ENCODE measurements at regions not wholly inside any gene's neighbourhood (a gene's known extent, or its start where the extent isn't known, plus 50 kb on each side); places are given as distances from the start of the nearest gene placed in this dataset.
A peak's percentile ranks its signal among the peaks of the same experiment; 100 is the strongest.

DNA sequence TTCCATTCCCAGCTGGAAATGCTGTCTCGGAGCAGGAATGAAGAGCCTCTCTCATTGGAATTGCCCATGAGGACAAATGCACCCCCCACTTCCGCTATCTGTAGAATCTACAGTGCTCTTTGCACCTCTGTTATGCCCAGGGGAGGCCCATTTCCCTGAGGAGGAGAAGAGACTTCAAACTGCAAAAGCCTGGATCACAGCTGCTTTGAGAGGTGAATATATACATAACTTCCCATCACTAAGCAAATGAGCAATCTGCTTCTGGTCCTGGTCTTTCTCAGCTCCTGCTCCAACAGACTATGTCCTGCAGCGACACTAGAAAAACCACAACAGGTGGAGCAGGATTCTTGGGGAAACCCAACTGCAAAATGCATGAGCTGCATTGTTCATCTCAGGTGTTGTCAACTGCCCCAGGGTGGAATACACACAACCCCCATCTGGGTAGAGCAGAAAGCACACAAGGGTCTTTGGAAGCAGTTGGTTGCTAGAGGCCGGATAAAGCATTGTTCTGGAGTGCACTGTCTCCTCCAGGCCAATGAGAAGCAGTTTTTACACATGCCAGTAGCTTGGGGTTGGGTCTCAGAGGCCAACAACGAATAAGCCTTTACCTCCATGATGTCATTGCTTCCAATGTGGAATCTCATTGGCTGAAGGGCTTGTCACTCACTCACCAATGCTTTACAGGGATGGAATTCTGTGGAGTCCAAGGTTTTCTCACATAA is 67.7 kb upstream of the RAB4A start:
- no peaks in the 10 kb centered on the region for H3K36me3 Mint-ChIP-seq
- no peaks in the 10 kb centered on the region for H3K27me3 Mint-ChIP-seq
- H3K4me3 Mint-ChIP-seq, result no peak overlapping the region
- no peak overlapping the region for H3K27ac Mint-ChIP-seq
- H3K4me1 Mint-ChIP-seq, result peaks cover 28% of the 10 kb centered on the region
- H3K9me3 Mint-ChIP-seq, result no peaks in the 10 kb centered on the region

DNA sequence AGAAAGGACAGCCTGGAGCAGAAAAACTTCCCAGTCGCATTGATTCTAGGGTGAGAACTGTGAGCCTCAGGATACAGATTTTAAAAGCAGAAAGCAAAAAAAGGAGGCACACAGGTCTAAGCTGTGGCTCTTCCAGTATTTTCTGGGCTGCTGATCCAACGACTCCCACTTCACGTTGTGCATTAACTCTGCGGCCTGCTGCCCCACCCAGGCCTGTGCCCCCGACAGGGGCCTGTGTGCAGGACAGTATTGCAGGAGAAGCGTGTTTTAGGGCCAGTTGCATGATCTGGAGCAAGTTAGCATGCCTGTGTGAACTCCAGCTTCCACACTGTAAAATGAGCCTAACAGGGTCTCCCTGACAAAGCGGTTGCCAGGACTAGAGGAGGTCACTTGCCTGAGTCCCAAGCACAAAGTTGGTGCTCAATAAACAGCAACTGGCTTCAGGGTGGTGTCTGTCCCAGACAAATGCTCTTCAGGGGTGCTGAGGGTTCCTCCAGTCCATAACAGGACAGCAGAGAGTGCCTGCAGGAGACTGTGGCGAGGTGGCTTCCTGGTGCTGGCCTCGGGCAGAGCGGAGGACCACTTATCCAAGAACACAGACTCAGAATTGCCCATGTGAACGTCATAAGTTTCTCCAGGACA is 66.8 kb upstream of the RAB4A start:
- no peaks in the 10 kb centered on the region for H3K27me3 Mint-ChIP-seq
- H3K36me3 Mint-ChIP-seq, result no peaks in the 10 kb centered on the region
- peaks cover 31% of the 10 kb centered on the region for H3K4me1 Mint-ChIP-seq
- H3K9me3 Mint-ChIP-seq, result no peaks in the 10 kb centered on the region
- no peak overlapping the region for H3K27ac Mint-ChIP-seq
- H3K4me3 Mint-ChIP-seq, result no peak overlapping the region

DNA sequence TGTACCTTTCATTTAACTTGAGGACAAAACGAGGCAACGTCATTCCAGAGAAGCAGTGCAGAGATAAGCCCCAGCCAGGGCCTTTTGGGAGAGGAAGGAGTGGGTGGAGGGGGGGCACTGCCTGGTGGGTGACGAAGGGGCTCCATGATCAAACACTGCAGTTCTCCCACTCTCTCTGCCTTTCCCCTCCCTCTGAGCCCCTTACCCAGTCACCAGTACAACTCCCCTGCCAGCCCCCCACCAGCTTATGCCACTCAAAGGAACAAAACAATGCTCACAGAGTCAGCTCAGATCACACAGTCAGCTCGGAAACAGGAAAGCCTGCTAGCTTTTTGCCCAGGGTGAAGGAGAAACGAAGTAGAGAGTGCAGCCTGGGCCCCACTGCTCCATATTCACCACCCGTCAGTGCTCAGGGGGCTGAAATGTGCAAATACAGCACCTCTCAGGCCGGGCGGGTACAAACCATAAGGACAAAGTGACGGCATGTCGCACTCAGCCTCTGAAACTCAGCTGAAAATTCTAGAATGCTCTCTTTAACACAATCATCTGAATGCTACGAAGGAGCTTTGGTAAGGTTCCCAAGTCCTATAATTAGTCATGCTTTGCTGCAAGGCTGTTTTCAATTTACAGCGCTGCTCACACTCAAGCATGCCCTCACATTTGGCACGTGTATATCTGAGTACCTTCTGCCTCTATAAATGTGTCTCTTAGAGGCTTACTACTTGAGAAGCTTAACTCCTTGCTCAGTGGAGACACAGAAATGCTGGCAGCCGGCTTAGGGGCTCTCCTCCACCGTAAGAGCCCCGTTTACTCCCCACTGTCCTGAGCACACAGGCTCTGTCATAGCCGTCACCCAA is 65.8 kb upstream of the RAB4A start:
- Mint-ChIP-seq H3K36me3 (no peaks in the 10 kb centered on the region), H3K27ac (peak overlapping the region; percentile 48), H3K9me3 (no peaks in the 10 kb centered on the region), H3K4me3 (peak overlapping the region; percentile 28), H3K27me3 (no peaks in the 10 kb centered on the region), H3K4me1 (peaks cover 28% of the 10 kb centered on the region)

DNA sequence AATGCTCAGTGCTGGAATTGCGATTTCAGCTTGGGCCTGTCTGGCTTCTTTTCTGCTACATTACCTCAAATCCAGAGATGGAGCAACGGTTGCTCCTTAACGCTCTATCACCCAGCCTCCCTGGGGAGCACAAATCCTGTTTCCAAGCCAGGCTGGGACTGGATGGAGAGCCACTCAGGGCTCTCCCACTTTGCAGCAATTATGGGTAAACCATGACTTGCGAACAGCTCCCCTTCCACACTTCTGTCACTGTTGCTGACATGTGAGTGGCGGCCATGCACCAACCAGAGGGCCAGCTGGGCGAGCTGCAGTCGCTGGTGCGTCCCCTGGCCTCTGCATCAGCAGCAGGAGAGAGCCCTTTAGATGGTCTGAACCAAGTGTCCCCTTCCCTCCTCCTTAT is 65.1 kb upstream of the RAB4A start:
- peaks cover 28% of the 10 kb centered on the region for H3K4me1 Mint-ChIP-seq
- H3K4me3 Mint-ChIP-seq, result no peak overlapping the region

DNA sequence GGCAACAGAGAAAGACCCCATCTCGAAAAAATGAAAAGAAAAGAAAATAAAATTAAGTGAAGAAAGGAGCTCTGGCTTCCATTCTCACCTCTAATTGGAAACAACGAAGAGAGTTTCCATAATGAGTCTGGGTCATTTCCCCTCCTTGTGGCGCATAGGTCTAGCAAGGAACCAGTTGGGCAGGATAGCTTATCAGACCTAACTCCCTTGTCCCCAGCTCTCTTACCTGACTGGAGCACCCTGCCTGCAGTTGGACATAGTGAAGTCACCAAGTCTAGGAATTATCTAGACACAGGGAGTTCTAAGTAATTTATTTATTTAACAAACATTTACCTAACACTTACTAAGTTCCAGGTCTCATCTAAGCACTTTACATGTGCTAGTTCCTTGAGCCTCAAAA is 63.0 kb upstream of the RAB4A start:
- H3K36me3 Mint-ChIP-seq, result no peaks in the 10 kb centered on the region
- H3K9me3 Mint-ChIP-seq, result no peaks in the 10 kb centered on the region
- no peak overlapping the region for H3K4me3 Mint-ChIP-seq
- peaks cover 28% of the 10 kb centered on the region for H3K4me1 Mint-ChIP-seq
- H3K27ac Mint-ChIP-seq, result no peak overlapping the region
- no peaks in the 10 kb centered on the region for H3K27me3 Mint-ChIP-seq

More for the DNA sequence above, 65.1 kb upstream of the RAB4A start:
- Mint-ChIP-seq H3K27me3 (no peaks in the 10 kb centered on the region), H3K27ac (no peak overlapping the region), H3K36me3 (no peaks in the 10 kb centered on the region), H3K9me3 (no peaks in the 10 kb centered on the region)

DNA sequence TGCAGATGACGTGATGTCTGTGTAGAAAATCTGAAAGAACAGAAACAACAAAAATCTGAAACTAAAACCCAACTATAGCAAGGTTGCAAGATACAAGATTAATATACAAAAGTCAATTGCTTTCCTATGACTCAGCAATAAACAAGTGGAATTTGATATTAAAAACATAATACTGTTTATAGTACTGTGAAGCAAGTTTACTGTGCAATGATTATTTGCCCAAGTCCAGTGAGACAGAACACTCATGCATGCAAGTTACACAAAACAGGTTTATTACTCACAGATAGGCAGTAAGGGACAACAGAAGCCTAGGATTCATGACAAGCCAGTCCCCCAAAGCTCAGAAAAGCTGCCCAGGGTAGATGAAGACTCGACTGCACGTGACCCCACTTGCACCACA is 62.4 kb upstream of the RAB4A start:
- H3K4me1 Mint-ChIP-seq, result peaks cover 28% of the 10 kb centered on the region
- H3K9me3 Mint-ChIP-seq, result no peaks in the 10 kb centered on the region
- no peaks in the 10 kb centered on the region for H3K36me3 Mint-ChIP-seq
- H3K27ac Mint-ChIP-seq, result no peak overlapping the region
- H3K4me3 Mint-ChIP-seq, result no peak overlapping the region
- H3K27me3 Mint-ChIP-seq, result no peaks in the 10 kb centered on the region

DNA sequence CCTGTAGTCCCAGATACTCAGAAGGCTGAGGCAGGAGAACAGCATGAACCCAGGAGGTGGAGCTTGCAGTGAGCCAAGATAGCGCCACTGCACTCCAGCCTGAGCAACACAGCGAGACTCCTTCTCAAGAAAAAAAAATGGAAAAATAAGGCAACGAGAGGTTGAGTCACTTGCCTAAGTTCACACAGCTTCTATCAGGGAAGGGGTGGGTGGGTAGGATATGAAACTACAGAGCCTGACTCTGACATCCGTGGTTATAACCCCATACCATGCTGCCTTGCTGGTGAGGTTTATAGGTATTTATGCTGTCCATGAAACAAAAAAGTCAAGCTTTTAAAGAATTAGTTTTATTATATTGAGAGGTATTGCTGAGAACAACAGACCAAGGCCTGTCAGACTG is 61.5 kb upstream of the RAB4A start:
- no peak overlapping the region for H3K27ac Mint-ChIP-seq

DNA sequence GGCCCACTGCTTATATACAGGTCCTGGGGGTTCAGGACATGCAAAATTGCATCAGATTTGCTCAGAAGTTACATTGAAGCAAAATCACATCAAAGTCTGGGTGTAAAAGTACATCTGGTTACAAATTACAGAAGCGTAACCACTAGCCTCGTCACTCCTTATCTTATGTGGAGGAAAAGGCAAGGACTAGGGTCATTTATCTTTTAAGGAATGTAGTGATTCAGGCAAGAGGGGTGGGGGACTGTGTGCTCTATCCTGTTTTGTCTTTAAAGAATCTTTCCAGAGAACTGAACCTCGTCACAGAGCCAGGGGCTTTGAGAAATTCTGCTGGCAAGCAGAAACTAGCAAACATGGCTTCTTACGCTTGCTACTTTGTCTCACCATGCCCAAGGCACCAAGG is 61.1 kb upstream of the RAB4A start:
- H3K9me3 Mint-ChIP-seq, result no peaks in the 10 kb centered on the region
- H3K4me1 Mint-ChIP-seq, result peaks cover 21% of the 10 kb centered on the region
- H3K4me3 Mint-ChIP-seq, result no peak overlapping the region
- H3K27ac Mint-ChIP-seq, result no peak overlapping the region
- H3K27me3 Mint-ChIP-seq, result no peaks in the 10 kb centered on the region
- no peaks in the 10 kb centered on the region for H3K36me3 Mint-ChIP-seq

More for the DNA sequence above, 61.5 kb upstream of the RAB4A start:
- H3K36me3 Mint-ChIP-seq, result no peaks in the 10 kb centered on the region
- H3K9me3 Mint-ChIP-seq, result no peaks in the 10 kb centered on the region
- no peaks in the 10 kb centered on the region for H3K27me3 Mint-ChIP-seq
- H3K4me1 Mint-ChIP-seq, result peaks cover 25% of the 10 kb centered on the region
- no peak overlapping the region for H3K4me3 Mint-ChIP-seq

DNA sequence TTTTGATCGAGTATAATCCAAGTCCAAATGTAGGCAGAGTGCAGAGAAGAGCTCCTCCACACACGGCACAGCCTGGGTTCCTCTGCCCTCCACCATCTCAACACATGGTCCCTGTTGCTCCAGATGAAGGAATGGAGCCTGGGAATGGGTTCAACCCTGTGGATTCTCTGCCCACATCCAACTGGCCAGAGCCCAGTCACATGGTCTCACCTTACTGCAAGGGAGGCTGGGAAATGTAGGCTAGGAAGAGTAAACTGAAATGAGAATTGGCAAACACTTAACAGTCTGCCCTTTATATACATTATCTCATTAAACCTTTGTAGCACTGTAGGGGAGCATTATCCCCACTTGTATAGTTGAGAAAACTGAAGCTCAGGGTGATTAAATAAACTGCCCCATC is 60.1 kb upstream of the RAB4A start:
- H3K27ac Mint-ChIP-seq, result no peak overlapping the region
- H3K27me3 Mint-ChIP-seq, result no peaks in the 10 kb centered on the region
- peaks cover 11% of the 10 kb centered on the region for H3K4me1 Mint-ChIP-seq
- no peaks in the 10 kb centered on the region for H3K36me3 Mint-ChIP-seq
- H3K9me3 Mint-ChIP-seq, result no peaks in the 10 kb centered on the region
- no peak overlapping the region for H3K4me3 Mint-ChIP-seq

DNA sequence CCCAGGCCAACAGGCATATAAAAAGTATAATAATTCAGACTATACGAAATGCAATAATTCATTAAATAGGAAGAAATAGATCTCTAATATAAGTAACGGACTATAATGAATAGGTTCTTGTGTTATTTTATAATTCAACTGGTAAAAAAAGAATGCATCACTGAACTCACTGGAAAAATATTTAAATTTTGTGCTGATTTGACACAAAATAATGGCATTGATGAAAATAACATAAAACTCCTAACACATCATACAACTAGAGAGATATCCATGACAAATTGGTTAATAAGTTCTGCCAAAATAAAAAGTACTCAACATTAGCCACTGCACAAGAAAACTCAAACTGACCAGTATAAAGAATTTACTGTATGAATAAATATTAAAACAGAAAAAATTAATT is 57.1 kb upstream of the RAB4A start:
- Mint-ChIP-seq H3K27ac (no peak overlapping the region), H3K9me3 (no peaks in the 10 kb centered on the region), H3K36me3 (no peaks in the 10 kb centered on the region), H3K4me1 (peaks cover 6% of the 10 kb centered on the region), H3K27me3 (no peaks in the 10 kb centered on the region), H3K4me3 (no peak overlapping the region)

DNA sequence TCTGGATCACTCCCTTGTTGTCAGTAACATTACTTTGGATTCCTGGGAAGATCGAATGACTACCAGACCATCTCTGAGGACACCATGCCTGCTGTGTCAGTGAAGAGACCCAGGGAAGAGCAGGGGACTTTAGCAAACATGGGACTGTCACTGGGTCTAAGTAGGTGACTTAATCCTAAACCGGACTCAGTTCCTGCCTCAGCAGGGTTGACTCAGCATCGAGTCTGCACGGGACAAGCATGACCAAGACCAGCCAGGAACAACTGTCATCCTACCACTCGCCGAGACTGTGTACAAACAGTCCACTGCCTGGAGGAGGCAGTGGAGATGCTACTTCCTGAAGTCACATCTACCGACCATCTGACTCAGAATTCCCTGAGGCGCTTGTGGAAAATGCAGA is 53.2 kb upstream of the RAB4A start:
- Mint-ChIP-seq H3K4me3 (no peak overlapping the region), H3K27ac (peak overlapping the region; percentile 2), H3K9me3 (no peaks in the 10 kb centered on the region), H3K4me1 (no peaks in the 10 kb centered on the region), H3K27me3 (no peaks in the 10 kb centered on the region), H3K36me3 (no peaks in the 10 kb centered on the region)

DNA sequence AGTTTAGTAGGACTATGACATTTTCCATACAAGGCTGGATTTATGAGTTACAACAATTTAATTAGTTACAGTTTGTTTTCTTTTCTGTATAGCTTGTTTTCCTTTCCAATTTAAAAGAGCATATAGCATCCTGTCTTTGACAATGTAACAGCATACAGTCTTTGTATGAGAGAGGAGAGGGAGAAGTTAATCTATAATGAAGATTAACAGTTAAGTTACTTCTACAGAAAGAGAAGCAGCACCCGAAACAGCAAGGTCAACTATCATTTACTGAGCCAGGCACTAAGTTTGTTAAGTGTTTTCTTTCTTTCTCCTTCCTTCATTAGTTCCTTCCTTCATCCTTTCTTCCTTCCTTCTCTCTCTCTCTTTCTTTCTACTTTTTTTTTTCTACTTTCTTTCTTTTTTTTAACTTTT is 52.3 kb upstream of the RAB4A start:
- H3K9me3 Mint-ChIP-seq, result no peaks in the 10 kb centered on the region
- no peak overlapping the region for H3K4me3 Mint-ChIP-seq
- H3K36me3 Mint-ChIP-seq, result no peaks in the 10 kb centered on the region
- H3K4me1 Mint-ChIP-seq, result no peaks in the 10 kb centered on the region
- no peak overlapping the region for H3K27ac Mint-ChIP-seq
- no peaks in the 10 kb centered on the region for H3K27me3 Mint-ChIP-seq

DNA sequence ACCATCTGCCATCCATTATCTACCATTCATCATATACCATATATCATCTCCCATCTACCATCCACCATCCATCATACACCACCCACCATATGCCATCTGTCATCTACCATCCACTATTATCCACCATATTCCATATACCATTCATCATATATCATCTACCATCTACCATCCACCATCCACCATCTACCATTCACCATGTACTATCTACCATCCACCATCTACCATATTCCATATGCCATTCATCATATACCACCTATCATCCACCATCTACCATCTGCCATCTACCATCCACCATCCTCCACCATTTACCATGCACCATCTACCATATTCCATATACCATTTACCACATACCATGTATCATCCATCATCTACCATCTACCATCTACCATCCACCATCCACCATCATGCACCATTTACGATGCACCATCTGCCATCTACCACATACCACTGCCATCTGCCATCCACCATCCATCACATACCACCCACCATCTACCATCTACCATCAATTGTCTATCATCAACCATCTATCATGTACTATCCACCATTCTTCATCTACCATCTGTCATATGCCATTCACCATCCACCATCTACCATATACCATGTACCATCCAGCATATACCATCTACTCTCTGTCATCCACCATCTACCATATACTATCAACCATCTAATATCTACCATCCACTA is 50.6 kb upstream of the RAB4A start:
- Mint-ChIP-seq H3K27me3 (no peaks in the 10 kb centered on the region), H3K27ac (no peak overlapping the region), H3K9me3 (no peaks in the 10 kb centered on the region), H3K4me1 (no peaks in the 10 kb centered on the region), H3K4me3 (no peak overlapping the region), H3K36me3 (no peaks in the 10 kb centered on the region)

DNA sequence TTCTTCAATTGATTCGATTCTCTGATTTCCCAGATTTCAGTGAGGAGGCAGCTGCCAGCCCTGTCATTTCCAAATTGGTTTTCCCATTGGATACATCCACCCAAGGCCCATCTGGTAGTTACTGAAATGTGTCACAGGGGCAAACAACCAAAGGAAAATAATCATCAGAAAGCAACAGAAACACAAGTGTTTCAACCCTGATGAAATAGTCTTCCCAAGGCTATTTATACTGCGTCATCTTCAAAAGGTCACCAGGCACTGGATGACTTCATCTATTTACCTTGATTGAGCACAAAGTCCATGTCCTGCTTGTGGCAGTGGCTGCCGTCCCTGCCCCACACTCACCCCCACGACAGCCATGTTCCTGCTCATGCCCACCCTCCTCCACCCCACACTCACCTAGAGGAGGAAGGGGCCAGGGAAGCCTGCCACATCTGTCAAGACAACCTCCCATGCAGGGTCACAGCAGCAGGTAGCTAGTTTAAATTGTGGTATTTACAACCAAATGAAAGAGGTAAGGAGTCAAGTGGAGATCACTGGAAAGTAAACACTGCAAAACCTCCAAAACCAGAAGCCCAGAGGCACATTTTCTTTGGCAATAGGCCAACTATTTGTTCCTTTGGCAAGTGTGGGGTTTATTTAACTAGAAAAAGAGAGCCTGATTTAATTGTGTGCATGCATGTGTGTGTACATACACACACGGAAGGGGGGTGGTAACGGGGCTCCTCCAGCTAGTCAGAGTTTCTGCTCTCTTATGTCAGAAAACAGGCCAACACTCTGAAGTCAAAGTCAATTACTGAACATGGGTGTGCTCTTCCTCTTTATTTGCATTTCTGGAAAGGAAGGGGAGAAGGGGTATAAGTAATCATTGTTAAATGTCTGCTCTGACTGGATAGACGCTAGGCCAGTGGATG is 49.5 kb upstream of the RAB4A start:
- Mint-ChIP-seq H3K4me3 (no peak overlapping the region), H3K9me3 (no peaks in the 10 kb centered on the region), H3K36me3 (no peaks in the 10 kb centered on the region), H3K27ac (no peak overlapping the region), H3K27me3 (no peaks in the 10 kb centered on the region), H3K4me1 (no peaks in the 10 kb centered on the region)
